ENCODE measurements at regions not wholly inside any gene's neighbourhood (a gene's known extent, or its start where the extent isn't known, plus 50 kb on each side); places are given as distances from the start of the nearest gene placed in this dataset.

- TF ChIP-seq CTCF (IDR thresholded peaks at IDR 0.05), result no peak
- no peak for TF ChIP-seq POLR2A (IDR thresholded peaks at IDR 0.05)
- no peak for TF ChIP-seq EP300 (IDR thresholded peaks at IDR 0.05)
Observed at GRCh38 chr11:42013656-42014201, 554.3 kb upstream of the LRRC4C start.

All from suprapubic skin (tissue), 3 donors.